Medulla oblongata (tissue), 1 donor: ENCODE measurements at regions not wholly inside any gene's neighbourhood (a gene's known extent, or its start where the extent isn't known, plus 50 kb on each side); places are given as distances from the start of the nearest gene placed in this dataset.

Experiments
- DNase-seq: peaks from one replicate; pipeline ENCODE4 v3.0.0-alpha.2; 2015; ENCODE audit errors: extremely low spot score

DNA sequence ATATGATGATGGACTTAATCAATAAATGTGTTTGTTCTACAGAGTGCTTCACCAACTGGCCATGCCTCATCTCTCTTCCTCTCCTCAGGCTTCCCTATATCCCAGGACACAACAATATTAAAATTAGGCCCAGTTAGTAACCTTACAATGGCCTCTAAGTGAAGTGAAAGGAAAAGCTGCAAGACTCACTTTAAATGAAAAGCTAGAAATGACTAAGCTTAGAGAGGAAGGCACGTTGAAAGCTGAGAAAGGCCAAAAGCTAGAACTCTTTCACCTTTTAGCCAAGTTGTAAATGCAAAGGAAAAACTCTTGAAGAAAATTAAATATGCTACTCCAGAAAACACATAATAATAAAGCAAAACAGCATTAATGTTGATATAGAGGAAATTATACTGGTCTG is 1010.3 kb downstream of the NAALADL2 start:
- no peak for DNase-seq

DNA sequence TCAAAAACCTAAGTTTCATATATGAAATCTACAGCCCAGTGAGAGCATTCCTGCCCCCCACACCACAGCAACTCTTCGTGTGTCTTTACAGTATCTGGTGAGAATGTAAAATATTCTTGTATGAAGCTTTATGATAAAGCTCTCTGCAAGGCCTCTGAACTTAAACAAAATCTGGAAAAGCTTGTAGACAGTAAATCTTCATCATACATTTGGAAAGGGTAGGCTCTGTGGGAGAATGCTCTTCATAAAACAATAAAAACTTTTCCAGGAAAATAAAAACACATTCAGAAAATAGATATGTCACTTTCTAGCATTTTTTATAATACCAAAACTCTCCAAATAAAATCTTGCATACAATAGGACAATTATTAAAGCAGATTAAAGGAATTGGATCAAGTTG is 1009.5 kb downstream of the NAALADL2 start:
- DNase-seq, result no peak

DNA sequence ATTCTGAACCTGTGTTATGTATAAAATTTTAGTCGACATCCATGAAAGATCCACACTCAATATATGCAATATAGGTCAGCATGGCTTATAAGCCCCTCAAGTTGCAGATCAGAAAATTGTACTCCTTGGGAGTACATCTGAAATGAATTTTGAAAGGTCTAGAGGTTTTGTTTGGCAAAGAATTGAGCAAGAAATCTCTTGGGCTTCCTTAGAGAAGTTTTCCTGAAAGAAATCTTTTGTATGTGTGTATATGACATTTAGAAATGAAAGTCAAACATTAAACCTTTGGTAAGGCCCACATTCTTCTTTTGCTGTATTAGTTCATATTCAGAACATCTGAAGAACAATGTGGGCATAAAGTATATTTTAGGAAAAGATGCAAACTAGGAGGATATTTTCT is 1006.6 kb downstream of the NAALADL2 start:
- DNase-seq, result no peak

DNA sequence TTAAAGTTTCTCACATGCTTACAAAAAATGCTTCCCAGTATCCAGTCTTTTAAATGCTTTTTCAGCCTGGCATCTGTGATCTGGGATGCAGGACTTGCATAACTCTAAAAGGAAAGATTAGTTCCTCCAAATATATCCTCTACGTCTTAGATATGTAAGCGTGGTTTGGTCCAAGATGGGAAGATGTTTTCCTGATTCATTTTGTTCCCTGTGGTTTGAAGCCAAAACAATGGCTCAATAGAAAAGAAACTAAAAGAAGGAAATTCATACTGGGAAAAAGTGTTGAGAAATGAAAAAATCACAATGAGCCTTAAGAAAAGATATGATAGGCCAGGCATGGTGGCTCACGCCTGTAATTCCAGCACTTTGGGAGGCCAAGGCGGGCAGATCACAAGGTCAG is 1002.8 kb downstream of the NAALADL2 start:
- no peak for DNase-seq
